GM12878 (cell line): ENCODE measurements at regions not wholly inside any gene's neighbourhood (a gene's known extent, or its start where the extent isn't known, plus 50 kb on each side); places are given as distances from the start of the nearest gene placed in this dataset.
A peak's percentile ranks its signal among the peaks of the same experiment; 100 is the strongest.

ENCODE experiments used
- ATAC-seq: fragments of 200-7000 bp; cut with Tn5 transposase; 3 replicates; pipeline ENCODE4 v1.9.1; 2020; ENCODE audit warnings: mild to moderate bottlenecking, moderate library complexity
- BruUV-seq: library from RNA; stranded (reverse); fragments of 400-500 nt; replicated peaks from 2 replicates; lab custom pipeline; 2021; lab: Mats Ljungman, UMichigan
- CTCF ChIA-PET: fragments of 300-600 bp; sonication (Branson Sonifier 250); formaldehyde crosslinking; extraction: SDS; loops from one replicate; lab custom pipeline; 2021; ENCODE audit warnings: inconsistent platforms; lab: Yijun Ruan, JAX
- POLR2A ChIA-PET: fragments of 350-600 bp; formaldehyde crosslinking; extraction: SDS; loops from one replicate; lab custom pipeline; 2021; ENCODE audit warnings: inconsistent platforms; lab: Charles Lee
- RAD21 ChIA-PET: fragments of 300-600 bp; sonication (Branson Sonifier 250); formaldehyde crosslinking; loops from one replicate; lab custom pipeline; 2023; ENCODE audit warnings: antibody characterized with exemption; ENCODE audit not compliant: unreplicated experiment; lab: Charles Lee
- SMC1A ChIA-PET: fragments of 300-600 bp; sonication (Branson Sonifier 250); formaldehyde crosslinking; loops from one replicate; lab custom pipeline; 2023; ENCODE audit not compliant: unreplicated experiment, uncharacterized antibody; lab: Charles Lee
- DNase-seq: peaks from one replicate; pipeline ENCODE4 v3.0.0-alpha.2; 2011; ENCODE audit warnings: low read depth, low spot score
- FAIRE-seq: peaks from 3 replicates; lab custom pipeline; 2011; peaks lifted over from hg19 to GRCh38; lab: Jason Lieb, UNC
- H2AFZ ChIP-seq: 2 replicates; pipeline ENCODE4 v1.6.0; 2011; ENCODE audit warnings: low read depth, low read length, control low read depth; ENCODE audit not compliant: control insufficient read depth
- H3K27ac ChIP-seq: 2 replicates; pipeline ENCODE4 v1.5.1; 2011; ENCODE audit warnings: control low read depth; ENCODE audit not compliant: control insufficient read depth, insufficient read depth
- H3K27me3 ChIP-seq, 2 experiments: replicated peaks in 1 of 2; 2 replicates each; pipeline versions ENCODE4 v1.6.0 to v1.6.1; 2011; ENCODE audit warnings: low read length in 1 of 2; ENCODE audit not compliant: control insufficient read depth in 2 of 2, insufficient read depth in 2 of 2
- H3K36me3 ChIP-seq, 2 experiments: 2 replicates each; pipeline ENCODE4 v1.5.1; 2011; ENCODE audit warnings: low read length in 1 of 2; ENCODE audit not compliant: control insufficient read depth in 2 of 2, insufficient read depth in 2 of 2
- H3K4me1 ChIP-seq: 2 replicates; pipeline ENCODE4 v1.6.1; 2011; ENCODE audit warnings: mild to moderate bottlenecking, low read length, moderate library complexity, mixed read lengths; ENCODE audit not compliant: control insufficient read depth, insufficient read depth
- H3K4me2 ChIP-seq: 2 replicates; pipeline ENCODE4 v1.6.0; 2011; ENCODE audit warnings: control low read depth; ENCODE audit not compliant: control insufficient read depth, insufficient read depth
- H3K4me3 ChIP-seq: fragments of 200-600 bp; sonication (generic); 2 replicates; pipeline ENCODE4 v1.5.1; 2016
- H3K79me2 ChIP-seq: 2 replicates; pipeline ENCODE4 v1.6.0; 2011; ENCODE audit warnings: low read length; ENCODE audit not compliant: control insufficient read depth, insufficient read depth
- H3K9ac ChIP-seq: 2 replicates; pipeline ENCODE4 v1.8.0; 2011; ENCODE audit warnings: low read length, control low read depth, mixed read lengths; ENCODE audit not compliant: control insufficient read depth, insufficient read depth
- H3K9me3 ChIP-seq: replicated peaks from 3 replicates; pipeline ENCODE4 v1.5.1; 2011; ENCODE audit warnings: mild to moderate bottlenecking, low read length; ENCODE audit not compliant: control insufficient read depth, insufficient read depth
- H4K20me1 ChIP-seq: 2 replicates; pipeline ENCODE4 v1.6.0; 2011; ENCODE audit not compliant: control insufficient read depth, insufficient read depth
- CBX5 ChIP-seq: sonication (generic); IDR thresholded peaks from 2 replicates; pipeline ENCODE4 v1.6.1; 2016; ENCODE audit warnings: low read depth, moderate library complexity, mild to moderate bottlenecking, inconsistent platforms
- KDM1A ChIP-seq: fragments of 200-600 bp; sonication (generic); IDR thresholded peaks from 2 replicates; pipeline ENCODE4 v1.6.1; 2016; ENCODE audit warnings: borderline replicate concordance
- MTA2 ChIP-seq: fragments of 450-650 bp; IDR thresholded peaks from 2 replicates; pipeline ENCODE4 v1.6.1; 2016; ENCODE audit warnings: low read depth, mild to moderate bottlenecking, moderate library complexity
- NR2C1 ChIP-seq: fragments of 450-650 bp; IDR thresholded peaks from 2 replicates; pipeline ENCODE4 v1.6.1; 2017; ENCODE audit warnings: antibody characterized with exemption, mild to moderate bottlenecking, moderate library complexity
- POU2F2 ChIP-seq: IDR thresholded peaks from 3 replicates; pipeline ENCODE4 v1.6.1; 2011; ENCODE audit warnings: low read depth, mild to moderate bottlenecking, low read length, borderline replicate concordance
- RCOR1 ChIP-seq: conservative IDR thresholded peaks from 2 replicates; pipeline ENCODE4 v1.6.1; 2012; ENCODE audit warnings: low read depth, low read length, improper control_type of control experiment
- SIX5 ChIP-seq: IDR thresholded peaks from 2 replicates; pipeline ENCODE4 v1.6.1; 2011; ENCODE audit warnings: mild to moderate bottlenecking, low read depth, low read length, moderate library complexity; ENCODE audit not compliant: severe bottlenecking
- WRNIP1 ChIP-seq: IDR thresholded peaks from 2 replicates; pipeline ENCODE4 v1.6.1; 2011; ENCODE audit warnings: low read depth, low read length, improper control_type of control experiment, borderline replicate concordance
- WGBS: methylation state at CpG from one replicate; pipeline ENCODE4 v1.1.6; 2016; ENCODE audit warnings: low lambda C conversion rate; ENCODE audit not compliant: insufficient replicate concordance, insufficient coverage; ENCODE audit errors: missing lambda C conversion rate; 5-methylcytosine and 5-hydroxymethylcytosine counted together
- in situ Hi-C: fragments of 300-500 bp; cut with MboI; formaldehyde crosslinking; loops from 9 replicates; pipeline ENCODE4 v1.14.3; 2018; ENCODE audit warnings: mixed read lengths
- intact Hi-C: fragments of 100-400 bp; cut with micrococcal nuclease; formaldehyde crosslinking; loops from one replicate; pipeline ENCODE4 v1.14.2; 2022; ENCODE audit not compliant: unreplicated experiment
- TF ChIP-seq, protein P1 (sequence below): fragments of 450-650 bp; IDR thresholded peaks from 2 replicates; pipeline ENCODE4 v1.6.1; 2016; ENCODE audit warnings: mild to moderate bottlenecking
- TF ChIP-seq, protein P2 (sequence below): IDR thresholded peaks from 2 replicates; pipeline ENCODE4 v1.6.1; 2011; ENCODE audit warnings: low read depth, mild to moderate bottlenecking, low read length, moderate library complexity, borderline replicate concordance; ENCODE audit errors: extremely low read depth
- TF ChIP-seq, protein P3 (sequence below): fragments of 450-650 bp; IDR thresholded peaks from 2 replicates; pipeline ENCODE4 v1.6.1; 2017; ENCODE audit warnings: mild to moderate bottlenecking, low read depth, inconsistent platforms; ENCODE audit not compliant: poor library complexity, severe bottlenecking

DNA sequence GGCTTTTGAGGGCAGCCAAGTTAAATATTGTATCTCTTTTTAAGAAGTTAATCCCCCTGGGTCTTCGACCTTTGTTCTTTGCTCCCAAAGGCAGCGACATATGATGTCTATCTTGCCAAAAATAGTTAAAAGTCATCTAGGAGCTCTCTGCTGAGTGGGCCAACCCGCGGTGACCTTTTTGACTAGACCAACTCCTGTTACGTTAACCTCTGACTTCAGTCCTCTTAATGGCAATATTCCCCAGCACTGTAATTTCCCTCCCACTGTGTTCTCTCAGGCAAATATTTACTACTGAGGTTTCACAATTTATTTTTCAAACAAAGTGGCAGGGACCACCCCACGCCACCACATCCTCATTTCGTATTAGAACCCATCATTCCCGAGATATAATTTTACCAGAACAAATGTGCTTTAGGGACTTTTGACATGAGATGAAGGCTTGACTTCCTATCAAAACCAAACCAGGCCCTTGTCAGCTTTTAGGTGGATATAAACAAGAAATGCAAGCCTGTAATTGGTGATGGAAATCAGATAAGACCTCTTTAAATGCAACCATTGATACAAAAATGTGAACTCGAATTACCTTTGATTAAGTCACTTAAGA is 764.7 kb downstream of the SATB2 start (continued):
- TF ChIP-seq, protein P1, sequence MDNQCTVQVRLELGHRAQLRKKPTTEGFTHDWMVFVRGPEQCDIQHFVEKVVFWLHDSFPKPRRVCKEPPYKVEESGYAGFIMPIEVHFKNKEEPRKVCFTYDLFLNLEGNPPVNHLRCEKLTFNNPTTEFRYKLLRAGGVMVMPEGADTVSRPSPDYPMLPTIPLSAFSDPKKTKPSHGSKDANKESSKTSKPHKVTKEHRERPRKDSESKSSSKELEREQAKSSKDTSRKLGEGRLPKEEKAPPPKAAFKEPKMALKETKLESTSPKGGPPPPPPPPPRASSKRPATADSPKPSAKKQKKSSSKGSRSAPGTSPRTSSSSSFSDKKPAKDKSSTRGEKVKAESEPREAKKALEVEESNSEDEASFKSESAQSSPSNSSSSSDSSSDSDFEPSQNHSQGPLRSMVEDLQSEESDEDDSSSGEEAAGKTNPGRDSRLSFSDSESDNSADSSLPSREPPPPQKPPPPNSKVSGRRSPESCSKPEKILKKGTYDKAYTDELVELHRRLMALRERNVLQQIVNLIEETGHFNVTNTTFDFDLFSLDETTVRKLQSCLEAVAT: no peak
- no peak for TF ChIP-seq SIX5
- peak; percentile 53 for TF ChIP-seq NR2C1
- TF ChIP-seq, protein P2, sequence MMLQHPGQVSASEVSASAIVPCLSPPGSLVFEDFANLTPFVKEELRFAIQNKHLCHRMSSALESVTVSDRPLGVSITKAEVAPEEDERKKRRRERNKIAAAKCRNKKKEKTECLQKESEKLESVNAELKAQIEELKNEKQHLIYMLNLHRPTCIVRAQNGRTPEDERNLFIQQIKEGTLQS: no peak

DNA sequence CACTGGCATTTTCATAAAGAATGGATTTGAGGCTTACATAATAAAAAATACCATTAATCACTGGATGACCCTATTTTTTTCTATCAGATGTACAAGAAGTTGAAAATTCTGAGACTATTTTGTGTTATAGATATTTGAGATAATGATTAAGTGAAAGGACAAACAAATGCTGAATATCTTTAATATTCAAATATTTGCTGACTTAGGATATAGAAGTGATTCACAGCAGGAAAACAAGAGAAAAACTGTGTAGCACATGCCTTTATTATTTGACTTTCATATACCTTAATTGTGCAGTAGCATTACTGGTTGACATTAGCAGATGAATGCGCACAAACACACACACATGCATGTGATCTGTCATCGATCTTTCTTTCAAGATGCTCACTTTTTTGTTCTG is 766.5 kb downstream of the SATB2 start:
- no peak overlapping the region for H2AFZ ChIP-seq
- CTCF ChIA-PET: interaction anchor here (3.2 kb wide), 1 partner anchor 12 kb away, joined by 17 read pairs; no protein-coding TSS in a partner anchor
- SMC1A ChIA-PET: interaction anchor here (1.4 to 4.7 kb wide), 4 partner anchors 14 to 84 kb away, joined by 4 to 40 read pairs (median 4); no protein-coding TSS in a partner anchor
- RAD21 ChIA-PET: interaction anchor here (3.8 kb wide), 1 partner anchor 34 kb away, joined by 33 read pairs; no protein-coding TSS in a partner anchor
- no peaks in the 10 kb centered on the region for H3K9me3 ChIP-seq
- H3K27ac ChIP-seq: no peak overlapping the region
- in situ Hi-C loops (no loop called here), intact Hi-C loops (no loop called here)
- WGBS: 15% methylated on average over 2 of the region's 2 CpGs
- BruUV-seq: no TSS peak
- no peak for FAIRE-seq
- ATAC-seq: no peak
- TF ChIP-seq, protein P3, sequence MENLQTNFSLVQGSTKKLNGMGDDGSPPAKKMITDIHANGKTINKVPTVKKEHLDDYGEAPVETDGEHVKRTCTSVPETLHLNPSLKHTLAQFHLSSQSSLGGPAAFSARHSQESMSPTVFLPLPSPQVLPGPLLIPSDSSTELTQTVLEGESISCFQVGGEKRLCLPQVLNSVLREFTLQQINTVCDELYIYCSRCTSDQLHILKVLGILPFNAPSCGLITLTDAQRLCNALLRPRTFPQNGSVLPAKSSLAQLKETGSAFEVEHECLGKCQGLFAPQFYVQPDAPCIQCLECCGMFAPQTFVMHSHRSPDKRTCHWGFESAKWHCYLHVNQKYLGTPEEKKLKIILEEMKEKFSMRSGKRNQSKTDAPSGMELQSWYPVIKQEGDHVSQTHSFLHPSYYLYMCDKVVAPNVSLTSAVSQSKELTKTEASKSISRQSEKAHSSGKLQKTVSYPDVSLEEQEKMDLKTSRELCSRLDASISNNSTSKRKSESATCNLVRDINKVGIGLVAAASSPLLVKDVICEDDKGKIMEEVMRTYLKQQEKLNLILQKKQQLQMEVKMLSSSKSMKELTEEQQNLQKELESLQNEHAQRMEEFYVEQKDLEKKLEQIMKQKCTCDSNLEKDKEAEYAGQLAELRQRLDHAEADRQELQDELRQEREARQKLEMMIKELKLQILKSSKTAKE: no peak
- no peak for TF ChIP-seq MTA2
- no peak for TF ChIP-seq CBX5
- no peak for TF ChIP-seq KDM1A
- no peak for TF ChIP-seq POU2F2
- no peak for TF ChIP-seq WRNIP1
- no peak for TF ChIP-seq RCOR1
- no peak for DNase-seq
- no peaks in the 10 kb centered on the region for H4K20me1 ChIP-seq
- no peaks in the 10 kb centered on the region for H3K79me2 ChIP-seq
- no peak overlapping the region for H3K4me3 ChIP-seq
- H3K9ac ChIP-seq: no peak overlapping the region
- H3K4me1 ChIP-seq: no peaks in the 10 kb centered on the region
- no peaks in the 10 kb centered on the region for H3K27me3 ChIP-seq
- H3K4me2 ChIP-seq: no peak overlapping the region
- no peaks in the 10 kb centered on the region for H3K36me3 ChIP-seq
- POLR2A ChIA-PET: no interaction called here
